SKM-1 treated with dmso at 0.1 percent for 144 hours (cell line): ENCODE measurements at regions not wholly inside any gene's neighbourhood (a gene's known extent, or its start where the extent isn't known, plus 50 kb on each side); places are given as distances from the start of the nearest gene placed in this dataset.

Experiments
- DNase-seq: peaks from one replicate; lab custom pipeline; 2025; ENCODE audit not compliant: unreplicated experiment; lab: John Stamatoyannopoulos, UW

GRCh38 chr14:47772652-47773051 is 97.2 kb upstream of the MDGA2 start:
- DNase-seq, result no peak

- no peak for DNase-seq
Measured at GRCh38 chr14:47763188-47763854, 87.9 kb upstream of the MDGA2 start.

GRCh38 chr14:47746986-47747385 is 71.6 kb upstream of the MDGA2 start:
- DNase-seq, result no peak

- DNase-seq, result no peak
Measured at GRCh38 chr14:47744155-47744554, 68.8 kb upstream of the MDGA2 start.

- no peak for DNase-seq
Measured at GRCh38 chr14:47739541-47739940, 64.1 kb upstream of the MDGA2 start.

GRCh38 chr14:47730296-47730695 is 54.9 kb upstream of the MDGA2 start:
- DNase-seq, result no peak
